ENCODE measurements at regions not wholly inside any gene's neighbourhood (a gene's known extent, or its start where the extent isn't known, plus 50 kb on each side); places are given as distances from the start of the nearest gene placed in this dataset.
"Not testable (repeated sequence)": the region's sequence is repeated elsewhere in the genome, so short reads cannot be mapped to it uniquely, and the experiment has no call there.

DNA sequence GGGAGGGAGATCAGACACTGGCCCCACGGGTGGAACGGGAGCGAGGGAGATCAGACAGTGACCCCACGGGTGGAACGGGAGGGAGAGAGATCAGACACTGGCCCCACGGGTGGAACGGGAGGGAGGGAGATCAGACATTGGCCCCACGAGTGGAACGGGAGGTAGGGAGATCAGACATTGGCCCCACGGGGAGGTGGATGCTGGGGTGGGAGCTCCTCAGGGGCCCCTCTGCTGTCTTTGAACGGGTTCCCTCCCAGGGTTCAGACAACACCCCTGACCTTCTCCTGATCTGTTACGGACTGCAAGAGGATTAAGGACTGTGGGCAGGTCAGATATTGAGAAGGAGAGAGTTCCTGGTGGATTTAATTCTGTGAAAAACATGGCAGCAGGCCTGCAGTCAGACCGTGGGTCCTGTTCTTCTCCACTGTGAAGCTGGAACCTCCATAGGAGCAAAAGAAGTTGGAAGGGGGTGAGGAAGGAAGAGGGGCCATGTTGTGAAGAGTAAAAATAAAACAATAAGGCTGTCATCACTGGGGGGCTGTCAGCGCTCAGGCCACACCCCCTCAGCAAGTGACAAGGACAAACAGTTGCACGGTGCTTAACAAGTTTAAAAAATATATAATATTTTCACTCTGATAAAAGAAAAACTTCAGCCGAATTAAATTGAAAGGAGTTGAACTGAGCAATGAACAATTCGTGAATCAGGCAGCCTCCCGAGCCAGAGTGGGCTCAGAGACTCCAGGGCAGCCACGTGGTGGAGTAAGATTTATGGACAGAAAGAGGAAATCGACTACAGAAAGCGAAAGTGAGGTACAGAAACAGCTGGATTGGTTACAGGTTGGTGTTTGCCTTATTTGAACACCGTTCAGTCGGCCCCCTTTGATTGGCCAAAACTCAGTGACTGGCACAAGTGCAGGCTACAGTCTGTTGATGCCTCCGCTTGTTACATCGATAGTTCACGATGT, 348.7 kb upstream of the TNRC6C start:
- DNase-seq (ENCODE audit: low read depth in 2 of 2) = peak; percentile 8 to 51

DNA sequence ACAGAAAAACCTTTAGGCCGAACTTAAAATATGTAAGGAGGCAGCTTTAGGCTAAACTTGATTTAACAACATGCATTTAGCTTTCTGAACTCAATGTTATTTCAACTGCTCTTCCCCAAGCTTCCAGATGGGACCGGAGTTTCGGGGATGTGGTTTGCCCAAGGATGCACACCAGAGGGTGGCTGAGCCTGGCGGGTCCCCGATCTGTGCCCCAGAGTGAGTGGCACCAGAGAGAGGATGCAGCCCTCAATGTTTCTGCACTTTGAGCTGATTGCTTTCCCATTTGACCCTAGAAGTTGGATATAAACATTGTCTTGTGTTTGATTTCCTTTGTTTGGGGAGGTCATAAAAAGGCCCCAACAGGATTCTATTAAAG, 348.0 kb upstream of the TNRC6C start:
- DNase-seq (ENCODE audit: low read depth in 2 of 2) = no peak

GRCh38 chr17:77610972-77611521, 347.5 kb upstream of the TNRC6C start:
- no peak for DNase-seq (ENCODE audit: low read depth in 2 of 2)

DNA sequence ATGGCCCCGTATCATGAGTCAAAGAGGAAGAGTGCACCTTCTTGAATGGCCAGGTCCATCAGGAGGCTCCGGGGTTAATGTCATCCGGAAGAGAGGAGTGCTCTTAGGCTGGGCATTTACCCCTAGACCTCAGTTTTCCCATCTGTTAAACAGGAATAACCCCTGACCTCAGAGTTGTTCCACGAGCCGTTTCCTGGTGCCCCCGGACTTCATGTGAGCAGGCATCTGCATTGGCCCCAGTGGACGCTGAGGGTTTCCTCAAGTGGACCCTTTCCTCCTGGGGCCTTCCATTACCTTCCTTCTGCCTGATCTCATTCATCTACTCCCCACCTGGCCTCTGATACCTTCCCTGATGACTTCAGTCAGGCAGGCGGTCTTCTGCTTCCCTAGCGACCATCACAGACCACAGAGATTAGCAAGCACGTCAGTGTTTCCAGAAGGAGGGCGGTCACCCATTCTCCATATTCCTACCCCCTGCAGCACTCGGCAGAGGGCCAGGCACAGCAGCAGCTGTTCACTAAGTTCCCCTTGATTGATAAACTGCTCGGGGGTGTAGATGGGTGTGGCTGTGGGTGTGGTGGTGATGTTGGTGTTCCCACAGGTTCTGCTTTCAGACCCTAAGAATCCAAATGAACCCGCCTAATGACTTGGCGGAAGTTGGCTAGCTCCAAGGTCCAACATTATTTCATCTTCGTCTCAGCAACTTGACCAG, 346.6 kb upstream of the TNRC6C start:
- DNase-seq (ENCODE audit: low read depth in 2 of 2) = no peak

- no peak for DNase-seq (ENCODE audit: low read depth in 2 of 2)
These were observed 345.3 kb upstream of the TNRC6C start for GRCh38 chr17:77613218-77613617.

DNA sequence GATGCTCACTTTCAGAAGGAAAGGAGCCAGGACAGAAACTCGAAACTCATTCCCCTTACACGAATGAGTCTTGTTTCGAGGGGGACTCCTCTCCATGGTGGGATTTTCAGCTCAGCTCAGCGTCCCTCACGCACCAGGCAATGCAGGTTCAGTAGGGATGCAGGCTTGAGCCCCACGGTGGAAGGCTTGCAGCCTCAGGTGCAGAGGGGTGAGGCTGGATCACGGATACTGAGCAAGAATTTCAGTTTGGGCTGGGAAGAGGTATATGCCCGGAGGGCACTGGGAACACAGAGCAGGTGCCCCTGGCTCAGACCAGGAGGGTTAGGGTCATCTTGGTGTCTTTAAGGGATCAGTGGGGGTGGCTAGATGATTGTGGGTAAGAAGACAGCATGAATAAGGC, 344.9 kb upstream of the TNRC6C start:
- DNase-seq (ENCODE audit: low read depth in 2 of 2) = no peak

DNA sequence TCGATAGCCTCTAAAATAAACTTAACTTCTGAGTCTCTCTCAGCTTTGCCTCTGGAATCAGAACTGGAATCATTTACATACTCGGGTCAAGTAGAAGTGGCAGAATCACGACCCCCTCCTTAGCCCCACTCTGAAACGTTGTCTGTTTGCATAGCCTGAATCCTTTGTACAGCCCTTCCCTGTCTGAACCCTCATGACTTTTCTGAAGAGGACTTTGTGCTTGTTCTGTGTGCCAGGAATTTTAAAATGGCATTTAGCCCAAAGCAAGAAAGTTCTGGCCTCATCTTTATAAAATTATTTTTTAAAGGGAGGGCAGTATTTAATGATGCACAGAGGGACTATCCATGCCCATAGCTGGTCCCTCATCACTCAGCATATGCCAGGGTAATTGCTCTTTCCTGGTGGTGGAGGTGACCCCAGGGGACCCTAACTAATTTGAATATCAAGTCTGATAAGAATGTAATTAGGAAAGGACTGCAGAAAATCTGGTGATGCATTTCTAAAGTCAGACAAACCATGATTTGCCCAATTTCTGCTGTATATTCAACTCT, 342.7 kb upstream of the TNRC6C start:
- no peak for DNase-seq (ENCODE audit: low read depth in 2 of 2)

- DNase-seq (ENCODE audit: low read depth in 2 of 2) = no peak
These were observed 342.2 kb upstream of the TNRC6C start for GRCh38 chr17:77616254-77616731.

DNA sequence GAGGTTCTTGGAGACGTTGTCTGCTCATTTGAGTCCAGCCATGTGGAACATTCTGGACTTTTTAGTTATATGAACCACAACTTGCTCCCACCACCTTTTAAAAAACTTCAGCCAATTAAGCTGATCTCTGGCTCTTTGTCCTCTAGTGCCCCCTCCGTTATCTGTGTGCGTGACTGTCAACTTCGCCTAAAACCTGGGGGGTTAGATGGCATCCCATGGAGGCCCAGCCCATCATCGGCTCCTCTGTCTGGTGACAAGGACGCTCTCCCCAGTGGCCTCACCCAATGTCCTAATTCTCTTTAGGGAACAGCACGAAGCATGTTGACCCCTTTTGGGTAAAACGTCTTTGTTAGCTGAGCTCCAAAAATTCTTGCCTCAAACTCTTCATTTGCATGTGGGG, 341.0 kb upstream of the TNRC6C start:
- no peak for DNase-seq (ENCODE audit: low read depth in 2 of 2)

GRCh38 chr17:77618173-77618572, 340.3 kb upstream of the TNRC6C start:
- no peak for DNase-seq (ENCODE audit: low read depth in 2 of 2)

DNA sequence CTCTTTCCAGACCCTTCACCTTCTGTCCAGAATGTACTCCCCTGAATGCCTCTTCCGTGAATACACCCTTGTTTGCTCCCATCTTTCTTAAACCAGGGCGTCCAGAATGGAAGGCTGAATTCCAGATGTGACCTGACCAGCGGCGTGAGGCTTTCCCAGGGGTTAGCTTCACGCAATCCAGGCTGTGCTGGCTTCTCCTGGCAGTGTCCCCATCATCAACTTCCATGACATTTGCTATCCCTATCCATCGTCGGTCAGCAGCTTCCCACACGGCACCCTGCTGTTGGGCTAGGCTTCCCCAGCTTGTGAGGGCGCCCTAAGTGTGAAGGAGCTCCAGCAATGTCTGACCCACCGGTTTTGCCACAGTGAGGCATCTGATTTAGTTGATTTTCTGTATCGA, 339.8 kb upstream of the TNRC6C start:
- no peak for DNase-seq (ENCODE audit: low read depth in 2 of 2)

GRCh38 chr17:77619326-77619725, 339.2 kb upstream of the TNRC6C start:
- DNase-seq (ENCODE audit: low read depth in 2 of 2) = no peak

- no peak for DNase-seq (ENCODE audit: low read depth in 2 of 2)
These were observed 338.7 kb upstream of the TNRC6C start for GRCh38 chr17:77619851-77620250.

DNA sequence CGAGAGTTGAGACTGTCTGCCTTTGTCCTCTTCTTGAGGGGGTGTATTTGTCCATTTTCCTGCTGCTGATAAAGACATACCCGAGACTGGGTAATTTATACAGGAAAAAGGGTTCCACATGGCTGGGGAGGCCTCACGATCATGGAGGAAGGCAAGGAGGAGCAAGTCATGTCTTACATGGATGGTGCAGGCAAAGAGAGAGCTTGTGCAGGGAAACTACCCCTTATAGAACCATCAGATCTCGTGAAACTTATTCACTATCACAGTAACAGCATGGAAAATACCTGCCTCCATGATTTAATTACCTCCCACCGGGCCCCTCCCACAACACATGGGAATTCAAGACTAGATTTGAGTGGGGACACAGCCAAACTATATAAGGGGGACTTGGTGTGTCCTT, 338.2 kb upstream of the TNRC6C start:
- no peak for DNase-seq (ENCODE audit: low read depth in 2 of 2)

DNA sequence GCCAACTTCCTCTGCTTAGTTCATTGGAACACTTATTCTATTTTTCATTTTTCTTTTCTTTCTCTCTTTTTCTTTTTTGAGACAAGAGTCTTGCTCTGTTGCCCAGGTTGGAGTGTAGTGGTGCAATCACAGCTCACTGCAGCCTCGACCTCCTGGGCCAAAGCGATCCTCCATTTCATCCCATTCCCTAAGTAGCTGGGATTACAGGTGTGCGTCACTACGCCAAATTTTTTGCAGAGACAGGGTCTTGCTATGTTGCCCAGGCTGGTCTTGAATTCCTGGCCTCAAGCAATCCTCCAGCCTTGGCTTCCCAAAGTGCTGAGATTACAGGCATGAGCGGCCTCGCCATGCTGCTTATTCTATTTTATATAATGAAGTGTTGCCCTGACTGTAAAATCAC, 336.4 kb upstream of the TNRC6C start:
- not testable (repeated sequence) for DNase-seq (ENCODE audit: low read depth in 2 of 2)

DNA sequence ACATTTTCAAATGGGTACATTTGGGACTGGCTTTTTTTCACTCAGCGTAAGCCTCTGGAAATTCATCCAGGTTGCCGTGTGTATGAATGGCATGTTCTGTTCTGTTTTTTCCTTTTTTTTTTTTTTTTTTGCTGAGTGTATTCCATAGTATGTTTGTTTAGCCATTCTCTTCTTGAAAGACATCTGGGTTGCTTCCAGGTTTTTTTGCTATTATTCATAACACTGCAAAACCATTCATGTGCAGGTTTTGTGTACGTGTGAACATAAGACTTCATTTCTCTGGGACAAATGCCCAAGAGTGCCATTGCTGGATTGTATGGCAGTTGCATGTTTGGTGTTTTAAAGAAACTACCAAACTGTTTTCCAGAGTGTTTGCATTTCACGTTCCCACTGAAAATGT, 335.9 kb upstream of the TNRC6C start:
- peak; percentile 30 to 34 for DNase-seq (ENCODE audit: low read depth in 2 of 2)

- not testable (repeated sequence) for DNase-seq (ENCODE audit: low read depth in 2 of 2)
These were observed 335.2 kb upstream of the TNRC6C start for GRCh38 chr17:77623321-77623720.

DNA sequence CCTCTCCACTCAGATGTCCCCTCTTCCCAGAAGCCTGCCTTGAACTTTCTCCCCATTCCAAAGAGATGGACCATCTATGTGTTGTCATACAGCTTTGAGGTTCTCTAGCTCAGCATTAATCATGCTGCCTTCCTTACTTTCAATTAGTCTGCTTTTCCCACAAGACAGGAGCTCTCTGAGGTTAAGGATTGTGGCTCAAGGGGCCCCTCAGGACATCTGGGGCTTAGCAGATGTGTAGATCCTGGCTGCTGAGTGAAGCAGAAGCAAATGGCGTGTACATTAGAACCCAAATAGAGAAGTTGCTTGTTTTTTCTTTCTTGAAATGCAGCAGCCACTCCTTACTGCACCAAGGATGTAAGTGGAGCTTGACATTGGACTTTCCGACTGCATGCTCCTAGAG, 330.5 kb upstream of the TNRC6C start:
- no peak for DNase-seq (ENCODE audit: low read depth in 2 of 2)

DNA sequence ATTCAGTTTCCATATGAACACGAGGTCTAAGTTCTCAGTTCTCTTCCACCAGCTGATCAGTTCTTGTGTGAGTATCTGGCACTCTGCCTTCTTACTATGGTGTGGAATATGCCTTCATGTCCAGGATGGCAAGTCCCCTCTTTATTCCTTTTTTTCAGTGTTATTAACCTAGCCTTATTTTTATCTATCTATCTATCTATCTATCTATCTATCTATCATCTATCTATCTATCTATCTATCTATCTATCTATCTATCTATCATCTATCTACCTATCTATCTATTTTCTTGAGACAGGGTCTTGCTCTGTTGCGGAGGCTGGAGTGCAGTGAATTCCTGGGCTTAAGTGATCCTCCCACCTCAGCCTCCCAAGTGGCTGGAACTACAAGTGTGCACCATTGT, 329.2 kb upstream of the TNRC6C start:
- DNase-seq (ENCODE audit: low read depth in 2 of 2) = not testable (repeated sequence)

DNA sequence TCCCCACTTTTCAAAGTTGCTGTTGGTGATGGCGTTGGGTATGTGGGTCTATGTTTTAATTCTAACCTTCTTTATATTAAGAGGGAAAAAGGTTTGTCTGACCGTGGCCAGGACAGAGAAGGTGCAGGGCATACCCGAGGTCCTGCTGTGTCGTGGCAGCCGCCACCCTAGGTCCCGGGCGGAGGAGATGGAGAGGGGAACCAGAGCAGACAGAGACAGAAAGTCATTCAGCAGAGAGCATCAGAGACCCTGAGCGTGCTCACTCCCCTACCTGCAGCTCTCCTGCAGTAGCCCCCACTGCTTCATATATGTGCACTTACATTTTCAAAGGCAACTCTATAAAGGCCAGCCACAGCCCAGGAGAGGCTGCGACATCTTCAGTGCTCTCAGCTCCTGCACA, 327.2 kb upstream of the TNRC6C start:
- no peak for DNase-seq (ENCODE audit: low read depth in 2 of 2)

DNA sequence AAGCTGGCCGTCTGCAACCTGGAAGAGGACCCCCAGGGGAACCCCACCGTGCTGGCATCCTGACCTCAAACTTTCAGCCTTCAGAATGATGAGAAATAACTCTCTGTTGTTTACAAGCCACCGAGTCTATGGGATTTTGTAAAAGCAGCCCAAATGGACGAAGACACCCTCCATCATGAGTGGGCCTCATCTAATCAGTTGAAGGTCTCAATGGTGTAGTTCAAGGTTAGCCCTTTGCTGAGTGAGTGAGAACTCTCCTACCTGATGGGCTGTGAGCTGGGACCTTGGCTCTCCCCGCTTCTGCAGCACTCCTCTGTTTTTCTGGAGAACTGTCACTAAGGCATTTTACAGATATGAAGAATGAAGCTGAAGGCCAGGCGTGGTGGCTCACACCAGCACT, 325.9 kb upstream of the TNRC6C start:
- no peak for DNase-seq (ENCODE audit: low read depth in 2 of 2)

DNA sequence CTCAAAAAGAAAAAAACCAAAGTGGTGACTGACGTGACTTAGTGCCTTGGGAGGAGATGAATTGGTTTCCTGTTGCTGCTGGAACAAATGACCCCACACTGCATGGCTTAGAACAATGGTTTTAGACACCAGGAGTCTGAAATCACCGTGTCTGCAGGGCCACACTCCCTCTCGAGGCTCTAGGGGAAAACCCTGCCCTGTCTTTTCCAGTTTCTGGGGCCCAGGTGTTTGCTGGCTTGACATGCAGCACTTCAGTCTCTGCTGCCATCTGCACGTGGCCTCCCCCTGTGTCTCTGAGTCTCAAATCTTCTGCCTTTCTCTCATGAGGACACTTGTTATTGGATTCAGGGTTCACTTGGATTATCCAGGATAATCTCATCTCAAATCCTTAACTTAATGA, 323.8 kb upstream of the TNRC6C start:
- DNase-seq (ENCODE audit: low read depth in 2 of 2) = peak in 1 of 2 donors; percentile 31
